Fibroblast of the aortic adventitia (primary cell): ENCODE measurements at regions not wholly inside any gene's neighbourhood (a gene's known extent, or its start where the extent isn't known, plus 50 kb on each side); places are given as distances from the start of the nearest gene placed in this dataset.
"Not testable (repeated sequence)": the region's sequence is repeated elsewhere in the genome, so short reads cannot be mapped to it uniquely, and the experiment has no call there.

Experiments
- DNase-seq: peaks from one replicate; pipeline ENCODE4 v3.0.0-alpha.2; 2010; ENCODE audit warnings: low read depth
- H3K4me3 ChIP-seq: 2 replicates; pipeline ENCODE4 v1.5.1; 2011; ENCODE audit warnings: low read depth, mild to moderate bottlenecking, control low read depth, low read length, moderate library complexity
- CTCF ChIP-seq: IDR thresholded peaks from 2 replicates; pipeline ENCODE4 v1.5.1; 2011; ENCODE audit warnings: mild to moderate bottlenecking, low read length, control low read depth, inconsistent platforms; ENCODE audit not compliant: insufficient read depth

GRCh38 chr3:101117980-101118379 is 124.8 kb upstream of the ABI3BP start:
- H3K4me3 ChIP-seq: no peak overlapping the region
- no peak for TF ChIP-seq CTCF
- DNase-seq: peak; percentile 8

GRCh38 chr3:101117465-101117864 is 124.2 kb upstream of the ABI3BP start:
- no peak for TF ChIP-seq CTCF
- DNase-seq: no peak
- H3K4me3 ChIP-seq: no peak overlapping the region

- H3K4me3 ChIP-seq, DNase-seq: not testable (repeated sequence)
Observed at GRCh38 chr3:101110295-101110694, 117.1 kb upstream of the ABI3BP start.

- no peak overlapping the region for H3K4me3 ChIP-seq
- no peak for DNase-seq
- no peak for TF ChIP-seq CTCF
Observed at GRCh38 chr3:101104321-101104720, 111.1 kb upstream of the ABI3BP start.

GRCh38 chr3:101102678-101103296 is 109.6 kb upstream of the ABI3BP start:
- no peak for DNase-seq
- TF ChIP-seq CTCF: no peak
- H3K4me3 ChIP-seq: no peak overlapping the region

GRCh38 chr3:101100361-101101009 is 107.3 kb upstream of the ABI3BP start:
- no peak for DNase-seq
- H3K4me3 ChIP-seq: no peak overlapping the region
- TF ChIP-seq CTCF: no peak

GRCh38 chr3:101099791-101100190 is 106.6 kb upstream of the ABI3BP start:
- TF ChIP-seq CTCF: no peak
- DNase-seq: no peak
- no peak overlapping the region for H3K4me3 ChIP-seq
